ENCODE measurements at regions not wholly inside any gene's neighbourhood (a gene's known extent, or its start where the extent isn't known, plus 50 kb on each side); places are given as distances from the start of the nearest gene placed in this dataset.

DNA sequence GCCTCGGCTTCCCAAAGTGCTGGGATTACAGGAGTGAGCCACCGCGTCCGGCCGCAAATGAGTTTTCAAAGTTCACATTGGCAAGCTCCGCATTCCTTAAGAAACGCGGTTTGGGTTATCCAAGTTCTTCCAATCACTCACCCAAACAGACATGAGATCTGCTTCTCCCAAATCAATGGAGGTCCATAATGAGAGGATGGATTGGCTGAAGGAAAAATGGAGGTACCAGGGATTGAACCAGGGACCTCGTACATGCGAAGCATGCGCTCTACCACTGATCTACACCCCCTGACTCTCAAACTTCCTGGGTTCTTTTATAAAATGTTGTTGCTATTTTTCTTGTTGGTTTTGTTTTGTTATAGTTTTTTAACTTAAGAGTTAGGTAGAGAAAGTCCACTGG lies 170.0 kb downstream of the GPX5 start:
- Histone ChIP-seq H2AK5ac (ENCODE audit: low read depth, low read length) (no peak overlapping the region), H3K9ac (ENCODE audit: low read depth, low read length, poor library complexity) (no peak overlapping the region), H4K91ac (ENCODE audit: low read depth, low read length, poor library complexity) (no peak overlapping the region)

DNA sequence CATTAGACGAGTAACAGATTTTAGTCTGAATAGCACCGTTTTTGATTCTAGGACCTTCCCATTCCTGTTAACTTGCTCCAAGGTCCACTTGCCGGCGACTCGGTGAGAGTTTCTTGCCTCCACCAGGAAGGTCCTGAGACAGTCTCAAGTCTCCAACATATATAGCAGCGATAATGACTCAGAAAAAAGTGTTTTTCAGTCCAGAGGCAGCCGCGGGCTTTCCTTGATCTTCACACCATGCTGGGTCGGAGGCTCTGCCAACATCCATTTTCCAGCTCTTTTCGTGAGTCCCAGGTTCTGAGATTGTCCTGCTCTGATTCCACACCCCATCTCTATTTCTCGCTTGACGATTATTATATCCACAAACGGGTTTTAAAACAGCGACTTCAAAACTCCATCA lies 170.5 kb downstream of the GPX5 start:
- Histone ChIP-seq H3K4me3 (ENCODE audit: low read length in 2 of 2) (no peak overlapping the region), H3K14ac (ENCODE audit: low read length) (no peak overlapping the region), H2BK15ac (ENCODE audit: low read length) (no peak overlapping the region), H3K4ac (ENCODE audit: low read length) (no peak overlapping the region), H3K9me3 (replicated peaks in 1 of 2; ENCODE audit: control insufficient read depth in 2 of 2, insufficient read depth in 1 of 2, low read depth in 1 of 2, low read length in 2 of 2) (peaks cover 2 to 4% of the 10 kb centered on the region in 2 donors), H3K9ac (ENCODE audit: low read depth, low read length, poor library complexity) (no peak overlapping the region), H3K4me2 (ENCODE audit: insufficient read depth, low read length, poor library complexity, severe bottlenecking) (no peak overlapping the region), H4K8ac (ENCODE audit: low read depth, low read length) (no peak overlapping the region), H3K18ac (ENCODE audit: low read length) (no peak overlapping the region), H4K91ac (ENCODE audit: low read depth, low read length, poor library complexity) (no peak overlapping the region), H2BK12ac (ENCODE audit: low read length) (no peak overlapping the region), H3K23ac (ENCODE audit: low read depth, low read length, poor library complexity) (no peak overlapping the region), H2BK120ac (ENCODE audit: low read depth, low read length) (no peak overlapping the region), H3K27ac (replicated peaks; ENCODE audit: low read length) (no peak overlapping the region), H3K79me1 (ENCODE audit: low read depth, low read length) (no peaks in the 10 kb centered on the region), H3K36me3 (replicated peaks in 1 of 2; ENCODE audit: control insufficient read depth in 2 of 2, insufficient read depth in 2 of 2, low read length in 2 of 2) (no peaks in the 10 kb centered on the region), H2BK5ac (ENCODE audit: low read length) (no peak overlapping the region), H3K27me3 (ENCODE audit: control insufficient read depth in 3 of 3, insufficient read depth in 3 of 3, low read depth in 1 of 3, low read length in 3 of 3) (peaks cover 0 to 67% (median 24%) of the 10 kb centered on the region in 3 experiments), H2AK5ac (ENCODE audit: low read depth, low read length) (no peak overlapping the region), H3K4me1 (ENCODE audit: control insufficient read depth in 2 of 2, insufficient read depth in 1 of 2, low read depth in 1 of 2, low read length in 2 of 2) (peaks cover 0 to 6% of the 10 kb centered on the region in 2 donors), H2AFZ (ENCODE audit: low read length) (no peak overlapping the region)
- WGBS, 2 donors (ENCODE audit: extremely low coverage in 2 of 2, insufficient read length in 2 of 2, insufficient replicate concordance in 1 of 2) = no CpG with 5 or more reads among the region's 14 CpGs
- DNase-seq (ENCODE audit: low spot score) = no peak

More for the DNA sequence above, 170.0 kb downstream of the GPX5 start:
- no peak overlapping the region for H3K14ac ChIP-seq (ENCODE audit: low read length)
- no peak for DNase-seq (ENCODE audit: low spot score)
- H4K8ac ChIP-seq (ENCODE audit: low read depth, low read length) = no peak overlapping the region
- H3K18ac ChIP-seq (ENCODE audit: low read length) = no peak overlapping the region
- no peak overlapping the region for H2AFZ ChIP-seq (ENCODE audit: low read length)
- H3K27ac ChIP-seq (replicated peaks; ENCODE audit: low read length) = no peak overlapping the region
- no peak overlapping the region for H3K4me2 ChIP-seq (ENCODE audit: insufficient read depth, low read length, poor library complexity, severe bottlenecking)
- H3K79me1 ChIP-seq (ENCODE audit: low read depth, low read length) = no peaks in the 10 kb centered on the region
- no CpG with 5 or more reads among the region's 11 CpGs for WGBS, 2 donors (ENCODE audit: extremely low coverage in 2 of 2, insufficient read length in 2 of 2, insufficient replicate concordance in 1 of 2)
- H2BK15ac ChIP-seq (ENCODE audit: low read length) = no peak overlapping the region
- no peaks in the 10 kb centered on the region for H3K36me3 ChIP-seq (replicated peaks in 1 of 2; ENCODE audit: control insufficient read depth in 2 of 2, insufficient read depth in 2 of 2, low read length in 2 of 2)
- peaks cover 0 to 67% (median 24%) of the 10 kb centered on the region in 3 experiments for H3K27me3 ChIP-seq (ENCODE audit: control insufficient read depth in 3 of 3, insufficient read depth in 3 of 3, low read depth in 1 of 3, low read length in 3 of 3)
- H3K4me1 ChIP-seq (ENCODE audit: control insufficient read depth in 2 of 2, insufficient read depth in 1 of 2, low read depth in 1 of 2, low read length in 2 of 2) = peaks cover 0 to 6% of the 10 kb centered on the region in 2 donors
- H3K4ac ChIP-seq (ENCODE audit: low read length) = no peak overlapping the region
- no peak overlapping the region for H2BK5ac ChIP-seq (ENCODE audit: low read length)
- no peak overlapping the region for H3K4me3 ChIP-seq (ENCODE audit: low read length in 2 of 2)
- H3K9me3 ChIP-seq (replicated peaks in 1 of 2; ENCODE audit: control insufficient read depth in 2 of 2, insufficient read depth in 1 of 2, low read depth in 1 of 2, low read length in 2 of 2) = peaks cover 2 to 4% of the 10 kb centered on the region in 2 donors
- no peak overlapping the region for H2BK12ac ChIP-seq (ENCODE audit: low read length)
- no peak overlapping the region for H2BK120ac ChIP-seq (ENCODE audit: low read depth, low read length)
- no peak overlapping the region for H3K23ac ChIP-seq (ENCODE audit: low read depth, low read length, poor library complexity)

DNA sequence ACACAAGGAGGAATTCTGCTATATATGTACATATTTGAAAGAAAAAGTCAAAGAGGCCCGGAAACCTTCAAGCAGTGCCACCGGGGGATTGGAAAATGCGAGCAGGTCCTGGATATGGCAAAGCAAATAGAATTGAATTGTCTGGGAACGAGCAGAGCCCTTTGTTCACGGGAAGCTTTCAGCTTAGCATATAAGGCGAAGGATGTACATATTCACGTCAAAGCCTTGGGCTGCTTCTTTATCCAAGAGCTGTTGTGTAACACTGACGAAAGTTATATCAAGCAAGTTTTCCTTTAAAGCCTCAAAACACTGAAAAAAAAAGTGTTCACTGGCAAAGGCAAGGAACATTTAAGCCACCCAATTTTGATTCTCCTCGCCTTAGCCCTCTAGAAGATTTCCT lies 171.0 kb downstream of the GPX5 start:
- H3K4me3 ChIP-seq (ENCODE audit: low read length in 2 of 2) = no peak overlapping the region
- no peaks in the 10 kb centered on the region for H3K79me1 ChIP-seq (ENCODE audit: low read depth, low read length)
- no peak overlapping the region for H4K8ac ChIP-seq (ENCODE audit: low read depth, low read length)
- no peak overlapping the region for H3K4ac ChIP-seq (ENCODE audit: low read length)
- H3K27me3 ChIP-seq (ENCODE audit: control insufficient read depth in 3 of 3, insufficient read depth in 3 of 3, low read depth in 1 of 3, low read length in 3 of 3) = peaks cover 0 to 67% (median 24%) of the 10 kb centered on the region in 3 experiments
- DNase-seq (ENCODE audit: low spot score) = no peak
- no peak overlapping the region for H2BK15ac ChIP-seq (ENCODE audit: low read length)
- no peak overlapping the region for H3K23ac ChIP-seq (ENCODE audit: low read depth, low read length, poor library complexity)
- H2BK12ac ChIP-seq (ENCODE audit: low read length) = no peak overlapping the region
- H3K4me1 ChIP-seq (ENCODE audit: control insufficient read depth in 2 of 2, insufficient read depth in 1 of 2, low read depth in 1 of 2, low read length in 2 of 2) = peaks cover 0 to 6% of the 10 kb centered on the region in 2 donors
- no CpG with 5 or more reads among the region's 9 CpGs for WGBS, 2 donors (ENCODE audit: extremely low coverage in 2 of 2, insufficient read length in 2 of 2, insufficient replicate concordance in 1 of 2)
- H3K9me3 ChIP-seq (replicated peaks in 1 of 2; ENCODE audit: control insufficient read depth in 2 of 2, insufficient read depth in 1 of 2, low read depth in 1 of 2, low read length in 2 of 2) = peaks cover 2 to 4% of the 10 kb centered on the region in 2 donors
- H3K27ac ChIP-seq (replicated peaks; ENCODE audit: low read length) = no peak overlapping the region
- no peak overlapping the region for H4K91ac ChIP-seq (ENCODE audit: low read depth, low read length, poor library complexity)
- no peak overlapping the region for H3K18ac ChIP-seq (ENCODE audit: low read length)
- H2AK5ac ChIP-seq (ENCODE audit: low read depth, low read length) = no peak overlapping the region
- H2AFZ ChIP-seq (ENCODE audit: low read length) = no peak overlapping the region
- H3K14ac ChIP-seq (ENCODE audit: low read length) = no peak overlapping the region
- H2BK120ac ChIP-seq (ENCODE audit: low read depth, low read length) = no peak overlapping the region
- H3K9ac ChIP-seq (ENCODE audit: low read depth, low read length, poor library complexity) = no peak overlapping the region
- H3K36me3 ChIP-seq (replicated peaks in 1 of 2; ENCODE audit: control insufficient read depth in 2 of 2, insufficient read depth in 2 of 2, low read length in 2 of 2) = no peaks in the 10 kb centered on the region
- H2BK5ac ChIP-seq (ENCODE audit: low read length) = no peak overlapping the region
- H3K4me2 ChIP-seq (ENCODE audit: insufficient read depth, low read length, poor library complexity, severe bottlenecking) = no peak overlapping the region

DNA sequence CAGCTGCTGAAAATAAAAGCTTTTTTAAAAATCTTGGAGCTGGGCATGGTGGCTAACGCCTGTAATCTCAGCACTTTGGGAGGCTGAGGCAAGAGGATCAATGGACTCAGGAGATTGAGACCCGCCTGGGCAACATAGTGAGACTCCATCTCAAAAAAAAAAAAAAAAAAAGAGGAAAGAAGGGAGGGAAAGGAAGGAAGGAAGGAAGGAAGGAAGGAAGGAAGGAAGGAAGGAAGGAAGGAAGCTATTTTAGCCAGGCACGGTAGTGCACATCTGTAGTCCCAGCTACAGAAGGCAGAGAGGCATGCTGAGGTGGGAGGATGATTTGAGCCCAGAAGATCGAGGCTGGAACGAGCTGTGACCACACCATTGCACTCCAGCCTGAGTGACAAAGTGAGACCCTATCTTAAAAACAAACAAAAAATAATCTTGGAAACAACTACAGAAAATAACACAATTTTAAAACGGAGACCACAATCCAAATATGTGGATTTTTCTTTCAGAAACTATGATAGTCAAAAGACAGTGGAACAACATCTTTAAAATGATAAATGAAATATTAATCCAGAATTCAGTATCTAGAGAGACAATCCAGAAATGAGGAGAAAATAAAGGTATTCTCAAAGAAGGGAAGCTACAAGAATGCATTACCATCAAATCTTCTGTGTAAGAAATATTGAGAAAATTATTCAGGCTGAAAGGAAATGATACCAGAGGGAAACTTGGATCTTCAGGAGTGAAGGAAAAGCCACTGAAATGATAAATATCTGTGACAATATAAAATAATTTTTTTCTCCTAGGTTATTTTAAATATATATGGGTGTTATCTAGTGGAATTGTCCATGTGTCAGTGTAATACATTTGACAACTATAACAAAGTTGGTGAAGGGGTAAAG lies 182.0 kb downstream of the GPX5 start:
- no peaks in the 10 kb centered on the region for H3K36me3 ChIP-seq (replicated peaks in 1 of 2; ENCODE audit: control insufficient read depth in 2 of 2, insufficient read depth in 2 of 2, low read length in 2 of 2)
- H3K4me2 ChIP-seq (ENCODE audit: insufficient read depth, low read length, poor library complexity, severe bottlenecking) = no peak overlapping the region
- no peak for DNase-seq (ENCODE audit: low spot score)
- H2BK12ac ChIP-seq (ENCODE audit: low read length) = no peak overlapping the region
- H3K27me3 ChIP-seq (ENCODE audit: control insufficient read depth in 3 of 3, insufficient read depth in 3 of 3, low read depth in 1 of 3, low read length in 3 of 3) = peaks cover 0 to 18% (median 0%) of the 10 kb centered on the region in 3 experiments
- H2AK5ac ChIP-seq (ENCODE audit: low read depth, low read length) = no peak overlapping the region
- no peak overlapping the region for H2AFZ ChIP-seq (ENCODE audit: low read length)
- no peak overlapping the region for H4K8ac ChIP-seq (ENCODE audit: low read depth, low read length)
- H3K14ac ChIP-seq (ENCODE audit: low read length) = no peak overlapping the region
- H2BK15ac ChIP-seq (ENCODE audit: low read length) = no peak overlapping the region
- no peak overlapping the region for H3K4ac ChIP-seq (ENCODE audit: low read length)
- no peak overlapping the region for H4K91ac ChIP-seq (ENCODE audit: low read depth, low read length, poor library complexity)
- no peak overlapping the region for H2BK120ac ChIP-seq (ENCODE audit: low read depth, low read length)
- H3K9me3 ChIP-seq (replicated peaks in 1 of 2; ENCODE audit: control insufficient read depth in 2 of 2, insufficient read depth in 1 of 2, low read depth in 1 of 2, low read length in 2 of 2) = peaks cover 0 to 12% of the 10 kb centered on the region in 2 donors
- no peak overlapping the region for H3K23ac ChIP-seq (ENCODE audit: low read depth, low read length, poor library complexity)
- no peaks in the 10 kb centered on the region for H3K4me1 ChIP-seq (ENCODE audit: control insufficient read depth in 2 of 2, insufficient read depth in 1 of 2, low read depth in 1 of 2, low read length in 2 of 2)
- H3K79me1 ChIP-seq (ENCODE audit: low read depth, low read length) = no peaks in the 10 kb centered on the region
- WGBS, 2 donors (ENCODE audit: extremely low coverage in 2 of 2, insufficient read length in 2 of 2, insufficient replicate concordance in 1 of 2) = no CpG with 5 or more reads among the region's 6 CpGs
- H3K18ac ChIP-seq (ENCODE audit: low read length) = no peak overlapping the region
- H2BK5ac ChIP-seq (ENCODE audit: low read length) = no peak overlapping the region
- no peak overlapping the region for H3K27ac ChIP-seq (replicated peaks; ENCODE audit: low read length)
- no peak overlapping the region for H3K9ac ChIP-seq (ENCODE audit: low read depth, low read length, poor library complexity)
- no peak overlapping the region for H3K4me3 ChIP-seq (ENCODE audit: low read length in 2 of 2)

Data from neuronal stem cell (in vitro differentiated cells).